Kidney epithelial cell (primary cell): ENCODE measurements at regions not wholly inside any gene's neighbourhood (a gene's known extent, or its start where the extent isn't known, plus 50 kb on each side); places are given as distances from the start of the nearest gene placed in this dataset.

Experiments used
- DNase-seq: peaks from one replicate; pipeline ENCODE4 v3.0.0-alpha.2; 2010; ENCODE audit warnings: low read depth
- H3K27me3 ChIP-seq: 2 replicates; pipeline ENCODE4 v1.6.0; 2011; ENCODE audit warnings: low read length; ENCODE audit not compliant: control insufficient read depth, insufficient read depth
- H3K36me3 ChIP-seq: 2 replicates; pipeline ENCODE4 v1.5.1; 2011; ENCODE audit warnings: low read length; ENCODE audit not compliant: control insufficient read depth, insufficient read depth
- H3K4me3 ChIP-seq: 2 replicates; pipeline ENCODE4 v1.5.1; 2011; ENCODE audit warnings: low read depth, mild to moderate bottlenecking, control low read depth, low read length
- TF ChIP-seq, protein P1 (sequence below): IDR thresholded peaks from 2 replicates; pipeline ENCODE4 v1.5.1; 2011; ENCODE audit warnings: mild to moderate bottlenecking, moderate library complexity, low read length, control low read depth, inconsistent platforms; ENCODE audit not compliant: insufficient read depth, poor library complexity, severe bottlenecking

DNA sequence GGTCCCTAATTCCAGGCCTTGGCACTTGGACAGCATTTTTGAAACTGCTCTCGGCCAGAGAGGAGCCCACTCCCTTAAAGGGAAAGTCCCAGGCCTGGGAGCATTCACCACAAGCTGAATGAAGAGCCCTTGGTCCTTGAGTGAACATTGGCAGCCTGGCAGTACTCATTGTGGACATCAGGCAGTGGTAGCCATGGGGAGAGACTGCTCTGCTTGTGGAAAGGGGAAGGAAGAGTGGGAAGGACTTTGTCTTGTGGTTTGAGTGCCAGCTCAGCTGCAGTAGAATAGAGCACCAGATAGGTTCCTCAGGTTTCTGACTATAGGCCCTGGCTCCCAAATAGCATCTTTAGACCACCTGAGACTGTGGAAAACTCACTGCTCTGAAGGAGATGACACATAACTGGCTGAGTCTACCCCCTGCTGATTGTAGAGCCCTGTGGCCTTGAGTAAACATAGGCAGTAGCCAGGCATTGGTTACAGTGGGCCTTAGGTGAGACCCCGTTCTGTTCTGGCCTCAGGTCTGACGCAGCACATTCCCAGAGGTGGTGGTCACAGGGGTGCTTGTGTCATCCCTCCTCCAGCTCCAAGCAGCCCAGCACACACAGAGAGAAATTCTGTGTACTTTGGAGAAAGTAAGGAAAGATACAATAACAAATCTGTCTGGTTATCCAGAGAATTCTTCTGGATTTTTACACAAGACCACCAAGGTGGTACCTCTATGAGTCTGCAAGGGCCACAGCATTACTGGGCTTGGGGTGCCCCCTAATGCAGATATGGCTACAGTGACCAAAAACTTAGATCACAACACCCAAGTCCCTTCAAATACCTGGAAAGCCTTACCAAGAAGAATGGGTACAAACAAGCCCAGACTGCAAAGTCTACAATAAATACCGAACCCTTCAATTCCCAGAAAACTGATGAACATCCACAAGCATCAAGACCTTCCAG lies 153.8 kb downstream of the GNAI1 start:
- H3K4me3 ChIP-seq, result no peak overlapping the region
- DNase-seq, result no peak
- TF ChIP-seq, protein P1, sequence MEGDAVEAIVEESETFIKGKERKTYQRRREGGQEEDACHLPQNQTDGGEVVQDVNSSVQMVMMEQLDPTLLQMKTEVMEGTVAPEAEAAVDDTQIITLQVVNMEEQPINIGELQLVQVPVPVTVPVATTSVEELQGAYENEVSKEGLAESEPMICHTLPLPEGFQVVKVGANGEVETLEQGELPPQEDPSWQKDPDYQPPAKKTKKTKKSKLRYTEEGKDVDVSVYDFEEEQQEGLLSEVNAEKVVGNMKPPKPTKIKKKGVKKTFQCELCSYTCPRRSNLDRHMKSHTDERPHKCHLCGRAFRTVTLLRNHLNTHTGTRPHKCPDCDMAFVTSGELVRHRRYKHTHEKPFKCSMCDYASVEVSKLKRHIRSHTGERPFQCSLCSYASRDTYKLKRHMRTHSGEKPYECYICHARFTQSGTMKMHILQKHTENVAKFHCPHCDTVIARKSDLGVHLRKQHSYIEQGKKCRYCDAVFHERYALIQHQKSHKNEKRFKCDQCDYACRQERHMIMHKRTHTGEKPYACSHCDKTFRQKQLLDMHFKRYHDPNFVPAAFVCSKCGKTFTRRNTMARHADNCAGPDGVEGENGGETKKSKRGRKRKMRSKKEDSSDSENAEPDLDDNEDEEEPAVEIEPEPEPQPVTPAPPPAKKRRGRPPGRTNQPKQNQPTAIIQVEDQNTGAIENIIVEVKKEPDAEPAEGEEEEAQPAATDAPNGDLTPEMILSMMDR, result no peak
- no peaks in the 10 kb centered on the region for H3K27me3 ChIP-seq
- no peaks in the 10 kb centered on the region for H3K36me3 ChIP-seq

DNA sequence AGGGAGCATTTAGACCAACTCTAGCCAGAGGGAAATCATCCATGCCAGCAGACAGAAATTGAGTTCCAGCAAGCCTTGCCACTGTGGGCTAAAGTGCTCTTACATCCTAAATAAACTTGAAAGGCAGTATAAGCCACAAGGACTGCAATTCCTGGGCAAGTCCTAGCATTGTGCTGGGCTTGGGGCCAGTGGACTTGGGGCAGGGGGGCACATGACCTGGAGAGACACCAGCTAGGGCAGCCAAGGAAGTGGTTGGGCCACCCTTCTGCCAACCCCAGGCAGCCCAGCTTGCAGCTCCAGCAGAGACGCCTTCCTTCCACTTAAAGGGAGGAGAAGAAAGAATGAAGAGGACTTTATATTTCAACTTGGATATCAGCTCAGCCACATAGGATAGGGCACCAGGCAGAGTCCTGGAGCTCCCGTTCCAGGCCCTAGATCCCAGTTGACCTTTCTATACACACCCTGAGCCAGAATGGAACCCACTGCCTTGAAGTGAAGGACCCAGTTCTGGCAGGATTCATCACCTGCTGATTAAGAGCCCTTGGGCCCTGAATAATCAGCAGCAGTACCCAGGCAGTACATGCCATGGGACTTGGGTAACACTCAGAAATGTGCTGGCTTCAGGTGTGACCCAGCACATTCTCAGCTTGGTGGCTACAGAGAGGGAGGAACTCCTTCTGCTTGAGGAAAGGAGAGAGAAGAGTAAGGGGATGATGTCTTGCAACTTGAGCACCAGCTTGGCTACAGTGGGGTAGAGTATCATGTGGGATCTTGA lies 153.0 kb downstream of the GNAI1 start:
- H3K27me3 ChIP-seq, result no peaks in the 10 kb centered on the region
- no peaks in the 10 kb centered on the region for H3K36me3 ChIP-seq
- DNase-seq, result no peak
- TF ChIP-seq, protein P1, result no peak
- H3K4me3 ChIP-seq, result no peak overlapping the region

DNA sequence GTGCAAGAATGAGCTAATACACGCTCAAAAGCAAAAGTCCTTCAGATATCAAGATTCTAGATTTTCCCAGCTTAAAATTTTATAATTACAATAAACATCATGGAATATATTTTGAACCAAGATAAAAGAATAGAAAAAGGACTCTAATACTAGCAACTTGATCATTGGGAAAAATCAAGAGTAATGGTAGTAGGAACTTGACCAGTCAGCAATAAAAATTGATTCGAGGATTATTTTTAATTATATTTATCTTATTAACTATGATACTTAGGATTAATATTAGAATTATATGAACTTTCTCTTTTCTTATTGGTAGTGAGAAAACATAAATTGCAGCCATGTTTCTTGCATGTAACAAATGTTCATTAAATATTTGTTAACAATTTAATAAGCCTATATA lies 152.0 kb downstream of the GNAI1 start:
- H3K27me3 ChIP-seq, result no peaks in the 10 kb centered on the region
- TF ChIP-seq, protein P1, result no peak
- no peaks in the 10 kb centered on the region for H3K36me3 ChIP-seq
- H3K4me3 ChIP-seq, result no peak overlapping the region
- DNase-seq, result no peak

DNA sequence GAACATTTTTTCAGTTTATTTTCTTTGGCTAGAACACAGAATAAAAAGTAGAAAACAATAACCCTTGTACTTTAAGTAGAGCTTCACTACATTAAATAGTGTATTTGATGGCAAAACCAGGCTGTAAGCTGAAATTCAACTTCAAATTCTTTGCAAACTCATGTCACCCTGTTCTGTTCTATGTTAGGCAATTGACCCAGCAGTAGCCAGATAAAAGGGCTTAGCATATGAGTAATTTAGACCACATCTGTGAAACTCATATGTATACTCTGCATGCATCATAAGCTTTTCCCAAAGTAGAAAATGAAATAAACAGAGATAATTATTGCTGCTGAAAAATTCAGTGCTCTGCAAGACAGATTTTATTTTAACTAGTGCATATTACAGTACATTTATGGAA lies 150.2 kb downstream of the GNAI1 start:
- H3K27me3 ChIP-seq, result no peaks in the 10 kb centered on the region
- H3K36me3 ChIP-seq, result no peaks in the 10 kb centered on the region
- no peak overlapping the region for H3K4me3 ChIP-seq
- TF ChIP-seq, protein P1, result no peak
- DNase-seq, result no peak

DNA sequence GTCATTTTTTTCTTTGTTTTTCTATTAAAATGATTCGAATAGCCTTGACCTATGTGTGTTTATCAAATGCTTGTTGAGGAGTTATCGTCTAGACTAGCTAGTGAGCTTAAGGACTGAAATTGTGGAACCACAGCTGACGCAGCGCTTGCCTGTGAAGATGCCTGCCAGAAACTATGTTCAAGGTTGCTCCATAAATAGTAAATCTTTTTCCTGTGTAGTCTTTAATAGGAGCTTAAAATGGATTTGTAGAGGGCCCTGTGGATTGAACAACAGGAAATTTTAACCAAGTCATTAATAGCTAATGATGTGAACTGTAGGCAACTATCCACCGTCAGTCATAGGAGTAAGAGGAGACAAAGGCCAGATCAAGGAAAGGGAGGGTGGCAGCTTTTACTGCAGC lies 145.1 kb downstream of the GNAI1 start:
- TF ChIP-seq, protein P1, result no peak
- H3K27me3 ChIP-seq, result no peaks in the 10 kb centered on the region
- no peak for DNase-seq
- H3K36me3 ChIP-seq, result no peaks in the 10 kb centered on the region
- H3K4me3 ChIP-seq, result no peak overlapping the region
